ENCODE measurements at regions not wholly inside any gene's neighbourhood (a gene's known extent, or its start where the extent isn't known, plus 50 kb on each side); places are given as distances from the start of the nearest gene placed in this dataset.

- no peak for DNase-seq
Measured at GRCh38 chr21:25373126-25374082, 233.9 kb downstream of the MRPL39 start.

- DNase-seq = no peak
Measured at GRCh38 chr21:25371841-25372425, 235.3 kb downstream of the MRPL39 start.

- DNase-seq = peak; percentile 36 to 47
Measured at GRCh38 chr21:25370311-25370744, 237.0 kb downstream of the MRPL39 start.

- DNase-seq = no peak
Measured at GRCh38 chr21:25369524-25370300, 237.6 kb downstream of the MRPL39 start.

GRCh38 chr21:25368531-25368930 lies 238.8 kb downstream of the MRPL39 start:
- DNase-seq = no peak

- DNase-seq = no peak
Measured at GRCh38 chr21:25366116-25366515, 241.2 kb downstream of the MRPL39 start.

- no peak for DNase-seq
Measured at GRCh38 chr21:25362375-25363267, 244.7 kb downstream of the MRPL39 start.

GRCh38 chr21:25361765-25362164 lies 245.5 kb downstream of the MRPL39 start:
- no peak for DNase-seq

- DNase-seq = no peak
Measured at GRCh38 chr21:25361097-25361496, 246.2 kb downstream of the MRPL39 start.

GRCh38 chr21:25360593-25360992 lies 246.7 kb downstream of the MRPL39 start:
- peak in 1 of 2 experiments; percentile 20 for DNase-seq

GRCh38 chr21:25359724-25360123 lies 247.6 kb downstream of the MRPL39 start:
- DNase-seq = no peak

GRCh38 chr21:25350056-25350455 lies 257.2 kb downstream of the MRPL39 start:
- DNase-seq = peak; percentile 62 to 68

GRCh38 chr21:25343774-25344545 lies 263.3 kb downstream of the MRPL39 start:
- DNase-seq = no peak

- no peak for DNase-seq
Measured at GRCh38 chr21:25342816-25343215, 264.5 kb downstream of the MRPL39 start.

GRCh38 chr21:25341981-25342380 lies 265.3 kb downstream of the MRPL39 start:
- DNase-seq = no peak

- DNase-seq = no peak
Measured at GRCh38 chr21:25338415-25338814, 268.9 kb downstream of the MRPL39 start.

- no peak for DNase-seq
Measured at GRCh38 chr21:25334046-25334730, 273.1 kb downstream of the MRPL39 start.

GRCh38 chr21:25331286-25331685 lies 276.0 kb downstream of the MRPL39 start:
- no peak for DNase-seq

- DNase-seq = no peak
Measured at GRCh38 chr21:25330266-25330665, 277.0 kb downstream of the MRPL39 start.

- no peak for DNase-seq
Measured at GRCh38 chr21:25329227-25329825, 278.0 kb downstream of the MRPL39 start.

All from activated T-cell treated with anti-CD3 and anti-CD28 coated beads, Interleukin-2, amount 50 U/mL, for 48 hours (primary cell).